ENCODE measurements at regions not wholly inside any gene's neighbourhood (a gene's known extent, or its start where the extent isn't known, plus 50 kb on each side); places are given as distances from the start of the nearest gene placed in this dataset.

- no peak for DNase-seq (ENCODE audit: low read depth)
- in situ Hi-C loops (cut with HindIII; ENCODE audit: low pct_unique_long_range_greater_than_20kb, low sequenced_read_pairs) = no loop called here
These were observed 107.9 kb upstream of the ELOVL6 start for GRCh38 chr4:110306303-110306702.

DNA sequence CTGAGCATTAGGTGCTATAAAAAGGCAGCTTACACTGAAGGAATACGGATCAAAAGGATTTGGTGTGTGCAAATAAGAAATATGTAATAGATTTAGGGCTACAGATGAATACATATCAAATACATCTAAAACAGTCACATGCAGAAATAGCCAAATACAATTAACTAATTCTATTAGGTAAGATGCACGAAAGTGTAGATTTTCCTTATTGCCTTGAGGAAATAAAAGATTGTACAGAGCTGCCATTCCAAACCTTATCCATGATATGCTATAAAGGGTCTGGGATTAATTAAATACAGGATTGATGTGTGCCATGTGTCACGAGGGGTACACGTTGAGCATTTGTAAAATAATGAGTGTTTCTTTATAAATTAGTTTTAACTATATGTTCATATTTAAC lies 107.0 kb upstream of the ELOVL6 start:
- in situ Hi-C loops (cut with HindIII; ENCODE audit: low pct_unique_long_range_greater_than_20kb, low sequenced_read_pairs) = no loop called here
- no peak for DNase-seq (ENCODE audit: low read depth)

DNA sequence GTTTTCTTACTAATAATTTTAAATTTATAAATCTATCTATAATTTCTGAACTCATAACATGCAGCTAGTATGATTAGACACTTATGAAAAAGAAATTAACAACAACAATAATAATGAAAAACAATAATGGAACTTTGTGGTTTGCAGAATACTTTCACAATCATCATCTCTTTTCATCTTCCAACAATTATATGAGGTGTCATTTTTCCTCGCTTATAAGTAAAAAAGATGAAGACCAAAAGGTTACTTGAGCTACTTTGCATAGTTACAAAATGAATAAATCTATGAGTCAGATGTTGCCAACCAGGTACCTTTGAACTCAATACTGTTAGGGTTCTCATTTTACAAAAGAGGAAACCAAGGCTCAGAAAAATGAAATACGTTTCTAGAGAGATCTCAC lies 98.5 kb upstream of the ELOVL6 start:
- in situ Hi-C loops (cut with HindIII; ENCODE audit: low pct_unique_long_range_greater_than_20kb, low sequenced_read_pairs) = no loop called here

GRCh38 chr4:110294165-110294564 lies 95.8 kb upstream of the ELOVL6 start:
- in situ Hi-C loops (cut with HindIII; ENCODE audit: low pct_unique_long_range_greater_than_20kb, low sequenced_read_pairs) = no loop called here
- DNase-seq (ENCODE audit: low read depth) = no peak

More for the DNA sequence above, 98.5 kb upstream of the ELOVL6 start:
- DNase-seq (ENCODE audit: low read depth) = no peak

DNA sequence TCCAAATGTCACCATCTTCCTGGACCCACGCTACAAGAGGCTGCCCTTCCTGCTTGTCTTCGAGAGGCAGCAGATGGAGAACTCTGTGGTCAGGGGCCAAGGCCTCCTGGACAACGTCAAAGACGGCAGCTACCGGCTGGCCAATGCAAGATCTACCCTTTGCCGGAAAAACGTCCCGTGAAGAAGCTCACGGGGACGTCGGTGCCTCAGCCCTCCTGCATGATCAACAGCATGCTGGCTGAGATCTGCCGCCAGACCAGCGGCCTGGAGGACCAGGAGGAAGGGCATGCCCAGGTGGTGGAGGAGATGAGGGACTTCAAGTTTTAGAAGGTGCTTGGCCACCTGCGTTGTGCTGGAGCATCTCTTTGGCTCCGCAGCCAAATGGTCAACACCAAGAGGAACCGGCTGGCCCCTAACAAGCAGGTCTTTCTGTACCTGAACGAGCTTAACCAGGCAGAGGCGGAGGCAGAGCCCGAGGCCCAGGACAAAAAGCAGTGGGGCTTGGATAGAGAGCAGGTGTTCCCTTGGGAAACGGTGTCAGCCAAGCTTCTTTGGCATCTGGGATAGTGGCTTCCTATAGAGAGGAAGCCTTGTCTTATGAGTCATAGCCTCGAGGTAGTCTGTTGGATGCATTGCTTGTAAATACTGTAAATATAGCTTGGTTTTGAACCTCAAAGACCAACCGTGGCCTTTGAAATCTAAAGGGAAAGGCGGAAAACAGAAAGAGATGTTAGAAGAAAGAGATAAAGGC lies 94.8 kb upstream of the ELOVL6 start:
- no peak for DNase-seq (ENCODE audit: low read depth)

DNA sequence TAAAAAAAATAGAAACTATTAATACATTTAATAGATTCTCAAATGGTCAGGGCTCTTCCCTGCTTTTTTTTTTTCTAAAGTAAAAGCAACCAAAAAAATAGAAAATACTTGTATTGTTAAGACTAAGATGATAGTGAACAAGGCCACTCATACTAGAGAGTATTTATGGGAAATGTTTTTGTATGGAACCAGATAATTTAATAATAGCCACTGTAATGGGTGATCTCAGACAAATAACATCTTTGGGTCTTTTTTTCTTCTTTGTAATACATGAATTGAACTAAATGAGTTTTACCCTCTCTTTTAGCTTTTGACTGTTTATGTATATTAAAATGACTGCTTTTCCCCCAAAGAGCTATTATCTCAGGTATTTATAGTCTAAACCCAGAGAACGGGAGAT lies 92.1 kb upstream of the ELOVL6 start:
- in situ Hi-C loops (cut with HindIII; ENCODE audit: low pct_unique_long_range_greater_than_20kb, low sequenced_read_pairs) = no loop called here
- no peak for DNase-seq (ENCODE audit: low read depth)

More for the DNA sequence above, 94.8 kb upstream of the ELOVL6 start:
- in situ Hi-C loops (cut with HindIII; ENCODE audit: low pct_unique_long_range_greater_than_20kb, low sequenced_read_pairs) = no loop called here

- no peak for DNase-seq (ENCODE audit: low read depth)
- in situ Hi-C loops (cut with HindIII; ENCODE audit: low pct_unique_long_range_greater_than_20kb, low sequenced_read_pairs) = no loop called here
These were observed 91.2 kb upstream of the ELOVL6 start for GRCh38 chr4:110289601-110290100.

DNA sequence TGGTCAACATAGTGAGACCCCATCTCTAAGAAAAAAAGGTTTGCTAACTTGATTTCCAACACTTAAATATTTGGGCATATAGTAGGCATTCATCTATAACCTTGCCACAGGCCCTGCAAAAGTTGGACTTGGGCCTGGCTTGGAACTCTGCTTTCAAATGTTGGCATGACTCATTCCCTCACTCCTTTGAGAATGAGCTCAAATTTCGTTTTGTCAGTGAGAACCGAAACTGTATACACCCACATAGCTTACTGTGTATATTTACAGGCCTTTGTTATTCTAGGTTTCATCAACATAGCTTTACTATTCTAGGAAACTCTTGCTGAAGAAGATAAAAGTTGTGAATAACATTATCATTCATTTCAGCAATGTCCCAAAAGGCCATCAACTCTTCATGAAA lies 88.7 kb upstream of the ELOVL6 start:
- no peak for DNase-seq (ENCODE audit: low read depth)

GRCh38 chr4:110278127-110278526 lies 79.7 kb upstream of the ELOVL6 start:
- DNase-seq (ENCODE audit: low read depth) = no peak
- in situ Hi-C loops (cut with HindIII; ENCODE audit: low pct_unique_long_range_greater_than_20kb, low sequenced_read_pairs) = no loop called here

More for the DNA sequence above, 88.7 kb upstream of the ELOVL6 start:
- in situ Hi-C loops (cut with HindIII; ENCODE audit: low pct_unique_long_range_greater_than_20kb, low sequenced_read_pairs) = no loop called here

DNA sequence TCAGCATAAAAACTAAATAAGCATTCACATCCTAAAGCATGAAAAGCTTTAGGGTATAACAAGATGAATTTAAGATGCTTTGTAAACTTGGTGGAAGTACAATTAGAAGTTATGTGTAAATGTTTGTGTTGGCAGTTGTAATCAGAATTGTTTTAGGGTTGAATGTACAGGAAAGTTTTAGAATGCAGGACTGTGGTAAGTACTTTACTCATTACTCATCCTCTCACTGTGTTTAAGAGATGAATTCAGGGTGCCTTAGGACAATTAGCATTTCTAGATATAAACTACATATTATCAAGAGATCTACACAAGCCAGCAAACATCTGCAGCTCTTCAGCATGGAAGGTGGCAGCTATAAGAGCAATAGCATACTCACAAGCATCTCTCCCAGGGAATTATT lies 77.5 kb upstream of the ELOVL6 start:
- DNase-seq (ENCODE audit: low read depth) = no peak

DNA sequence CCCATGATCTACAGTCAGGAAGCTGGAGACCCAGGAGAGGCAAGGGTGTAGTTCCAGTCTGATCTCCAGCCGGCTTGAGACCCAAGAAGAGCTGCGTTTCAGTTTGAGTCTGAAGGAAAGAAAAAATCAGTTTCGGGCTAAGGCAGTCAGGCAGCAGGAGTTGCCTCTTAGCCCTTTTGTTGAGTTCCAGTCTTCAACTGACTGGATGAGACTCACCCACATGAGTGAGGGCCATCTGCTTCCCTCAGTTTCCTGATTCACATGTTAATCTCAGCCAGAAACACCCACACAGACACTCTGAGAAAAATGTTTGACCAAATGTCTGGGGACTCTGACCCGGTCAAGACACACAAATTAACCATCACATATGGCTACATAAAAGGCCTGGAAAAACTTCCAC lies 73.6 kb upstream of the ELOVL6 start:
- in situ Hi-C loops (cut with HindIII; ENCODE audit: low pct_unique_long_range_greater_than_20kb, low sequenced_read_pairs) = no loop called here
- no peak for DNase-seq (ENCODE audit: low read depth)

More for the DNA sequence above, 77.5 kb upstream of the ELOVL6 start:
- in situ Hi-C loops (cut with HindIII; ENCODE audit: low pct_unique_long_range_greater_than_20kb, low sequenced_read_pairs) = no loop called here

GRCh38 chr4:110270492-110271197 lies 72.2 kb upstream of the ELOVL6 start:
- no peak for DNase-seq (ENCODE audit: low read depth)
- in situ Hi-C loops (cut with HindIII; ENCODE audit: low pct_unique_long_range_greater_than_20kb, low sequenced_read_pairs) = no loop called here

DNA sequence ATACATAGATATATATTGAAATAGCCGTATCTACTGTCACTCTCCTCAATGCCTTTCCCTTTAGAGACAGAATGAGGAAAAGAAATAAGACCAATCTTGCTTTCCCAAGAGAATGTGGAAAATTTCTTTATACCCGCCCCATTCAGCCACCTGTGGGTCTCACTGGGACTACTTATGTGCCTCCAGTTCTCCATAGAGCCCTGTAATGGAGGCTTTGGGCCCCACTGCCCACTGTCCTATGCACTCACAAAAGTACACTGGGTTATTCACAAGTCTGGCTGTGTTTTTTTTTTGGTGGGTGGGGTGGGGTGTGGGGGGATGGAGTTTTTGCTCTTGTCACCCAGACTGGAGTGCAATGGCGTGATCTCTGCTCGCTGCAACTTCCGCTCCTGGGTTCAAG lies 70.4 kb upstream of the ELOVL6 start:
- DNase-seq (ENCODE audit: low read depth) = no peak
- in situ Hi-C loops (cut with HindIII; ENCODE audit: low pct_unique_long_range_greater_than_20kb, low sequenced_read_pairs) = no loop called here

- in situ Hi-C loops (cut with HindIII; ENCODE audit: low pct_unique_long_range_greater_than_20kb, low sequenced_read_pairs) = no loop called here
- DNase-seq (ENCODE audit: low read depth) = no peak
These were observed 69.9 kb upstream of the ELOVL6 start for GRCh38 chr4:110268352-110268751.

- in situ Hi-C loops (cut with HindIII; ENCODE audit: low pct_unique_long_range_greater_than_20kb, low sequenced_read_pairs) = no loop called here
- DNase-seq (ENCODE audit: low read depth) = no peak
These were observed 67.7 kb upstream of the ELOVL6 start for GRCh38 chr4:110266136-110266535.

DNA sequence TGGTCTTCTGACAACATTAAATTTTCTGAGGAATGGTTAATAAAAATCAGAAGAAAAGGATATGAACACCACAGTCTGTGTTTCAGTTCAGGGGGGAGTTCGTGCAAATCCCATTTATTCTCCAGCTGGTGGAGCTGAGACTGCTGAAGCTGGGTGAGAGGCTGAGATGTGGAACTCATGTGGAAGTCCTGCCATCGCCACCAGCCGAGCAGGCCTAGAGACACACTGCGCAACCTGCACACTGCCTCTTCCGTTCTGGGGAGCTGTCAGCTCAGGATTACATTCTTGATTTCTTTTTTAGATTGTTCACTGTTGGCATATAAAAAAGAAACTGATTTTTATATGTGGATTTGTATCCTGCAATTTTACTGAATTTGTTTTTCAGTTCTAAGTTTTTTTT lies 66.6 kb upstream of the ELOVL6 start:
- in situ Hi-C loops (cut with HindIII; ENCODE audit: low pct_unique_long_range_greater_than_20kb, low sequenced_read_pairs) = no loop called here
- no peak for DNase-seq (ENCODE audit: low read depth)

GRCh38 chr4:110260299-110260698 lies 61.9 kb upstream of the ELOVL6 start:
- no peak for DNase-seq (ENCODE audit: low read depth)
- in situ Hi-C loops (cut with HindIII; ENCODE audit: low pct_unique_long_range_greater_than_20kb, low sequenced_read_pairs) = no loop called here

DNA sequence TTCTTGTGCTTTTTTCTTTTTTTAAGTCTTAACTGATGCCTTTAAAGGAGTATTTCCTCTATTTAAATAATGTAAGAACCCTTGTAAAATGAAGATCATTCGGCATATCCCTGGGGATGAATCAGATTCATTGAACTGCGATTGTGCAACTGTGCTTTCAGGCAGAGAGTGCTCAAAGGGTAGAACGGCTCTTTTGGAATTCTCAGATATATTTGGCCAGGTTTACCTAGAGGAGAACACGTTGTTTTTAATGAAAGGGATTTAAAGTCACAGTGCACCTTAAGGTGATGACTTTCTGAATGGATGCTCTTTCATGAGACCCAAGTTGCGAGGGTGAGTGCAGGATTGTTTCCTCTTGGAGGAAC lies 51.6 kb upstream of the ELOVL6 start:
- in situ Hi-C loops (cut with HindIII; ENCODE audit: low pct_unique_long_range_greater_than_20kb, low sequenced_read_pairs) = no loop called here
- DNase-seq (ENCODE audit: low read depth) = no peak

GRCh38 chr4:110248831-110249253 lies 50.4 kb upstream of the ELOVL6 start:
- in situ Hi-C loops (cut with HindIII; ENCODE audit: low pct_unique_long_range_greater_than_20kb, low sequenced_read_pairs) = no loop called here

More at GRCh38 chr4:110248831-110249253, 50.4 kb upstream of the ELOVL6 start:
- DNase-seq (ENCODE audit: low read depth) = no peak
